ENCODE measurements at regions not wholly inside any gene's neighbourhood (a gene's known extent, or its start where the extent isn't known, plus 50 kb on each side); places are given as distances from the start of the nearest gene placed in this dataset.
"Not testable (repeated sequence)": the region's sequence is repeated elsewhere in the genome, so short reads cannot be mapped to it uniquely, and the experiment has no call there.

DNA sequence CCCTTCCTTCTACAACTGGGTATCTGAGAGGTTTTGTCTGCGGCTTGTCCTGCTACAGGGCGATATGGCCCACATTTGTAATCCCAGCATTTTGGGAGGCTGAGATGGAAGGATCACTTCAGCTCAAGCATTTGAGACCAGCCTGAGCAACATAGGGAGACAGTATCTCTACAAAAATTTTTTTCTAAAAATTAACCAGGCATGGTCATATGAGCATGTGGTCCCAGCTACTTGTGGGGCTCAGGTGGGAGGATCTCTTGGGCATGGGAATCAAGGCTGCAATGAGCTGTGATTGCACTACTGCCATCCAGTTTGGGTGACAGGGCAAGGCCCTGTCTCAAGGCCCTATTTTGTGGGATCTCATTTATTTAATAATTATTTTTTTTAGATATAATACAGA is 420.6 kb upstream of the PABPC4L start:
- no peak for TF ChIP-seq POLR2A (IDR thresholded peaks at IDR 0.05)
- TF ChIP-seq, protein P1, sequence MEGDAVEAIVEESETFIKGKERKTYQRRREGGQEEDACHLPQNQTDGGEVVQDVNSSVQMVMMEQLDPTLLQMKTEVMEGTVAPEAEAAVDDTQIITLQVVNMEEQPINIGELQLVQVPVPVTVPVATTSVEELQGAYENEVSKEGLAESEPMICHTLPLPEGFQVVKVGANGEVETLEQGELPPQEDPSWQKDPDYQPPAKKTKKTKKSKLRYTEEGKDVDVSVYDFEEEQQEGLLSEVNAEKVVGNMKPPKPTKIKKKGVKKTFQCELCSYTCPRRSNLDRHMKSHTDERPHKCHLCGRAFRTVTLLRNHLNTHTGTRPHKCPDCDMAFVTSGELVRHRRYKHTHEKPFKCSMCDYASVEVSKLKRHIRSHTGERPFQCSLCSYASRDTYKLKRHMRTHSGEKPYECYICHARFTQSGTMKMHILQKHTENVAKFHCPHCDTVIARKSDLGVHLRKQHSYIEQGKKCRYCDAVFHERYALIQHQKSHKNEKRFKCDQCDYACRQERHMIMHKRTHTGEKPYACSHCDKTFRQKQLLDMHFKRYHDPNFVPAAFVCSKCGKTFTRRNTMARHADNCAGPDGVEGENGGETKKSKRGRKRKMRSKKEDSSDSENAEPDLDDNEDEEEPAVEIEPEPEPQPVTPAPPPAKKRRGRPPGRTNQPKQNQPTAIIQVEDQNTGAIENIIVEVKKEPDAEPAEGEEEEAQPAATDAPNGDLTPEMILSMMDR (IDR thresholded peaks at IDR 0.05) = no peak
- DNase-seq = no peak
- Histone ChIP-seq H3K36me3 (no peaks in the 10 kb centered on the region), H3K9me3 (no peaks in the 10 kb centered on the region), H3K4me1 (no peaks in the 10 kb centered on the region), H3K27me3 (no peaks in the 10 kb centered on the region), H3K27ac (no peak overlapping the region), H3K4me3 (no peak overlapping the region)
- intact Hi-C loops (cut with DNase I; ENCODE audit: low total_unique reads) = no loop called here

GRCh38 chr4:134621715-134622114 is 420.1 kb upstream of the PABPC4L start:
- H3K27ac ChIP-seq; H3K9me3 ChIP-seq; DNase-seq; H3K27me3 ChIP-seq; H3K36me3 ChIP-seq; H3K4me3 ChIP-seq; H3K4me1 ChIP-seq; intact Hi-C loops (cut with DNase I; ENCODE audit: low total_unique reads): not testable (repeated sequence)

DNA sequence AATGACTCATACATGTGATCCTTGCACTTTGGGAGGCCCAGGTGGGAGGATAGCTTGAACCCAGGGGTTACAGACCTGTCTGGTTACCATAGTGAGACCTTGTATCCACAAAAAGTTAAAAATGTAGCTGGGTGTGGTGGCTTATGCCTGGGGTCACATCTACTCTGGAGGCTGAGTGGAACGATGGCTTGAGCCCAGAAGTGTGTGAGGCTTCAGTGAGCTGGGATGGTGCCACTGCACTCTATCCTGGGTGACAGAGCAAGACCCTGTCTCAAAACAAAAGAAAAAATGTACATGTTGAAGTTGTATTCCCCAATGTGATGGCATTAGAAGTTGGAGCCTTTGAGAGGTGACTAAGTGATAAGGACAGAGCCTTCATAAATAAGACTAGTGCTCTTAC is 409.4 kb upstream of the PABPC4L start:
- no peak for DNase-seq
- H3K27me3 ChIP-seq = no peaks in the 10 kb centered on the region
- H3K4me1 ChIP-seq = no peaks in the 10 kb centered on the region
- intact Hi-C loops (cut with DNase I; ENCODE audit: low total_unique reads) = no loop called here
- H3K36me3 ChIP-seq = no peaks in the 10 kb centered on the region
- no peak for TF ChIP-seq POLR2A (IDR thresholded peaks at IDR 0.05)
- TF ChIP-seq, protein P1 (IDR thresholded peaks at IDR 0.05) = no peak
- H3K27ac ChIP-seq = no peak overlapping the region
- H3K4me3 ChIP-seq = no peak overlapping the region
- H3K9me3 ChIP-seq = no peaks in the 10 kb centered on the region

GRCh38 chr4:134610172-134610571 is 408.6 kb upstream of the PABPC4L start:
- TF ChIP-seq, protein P1 (IDR thresholded peaks at IDR 0.05) = no peak
- TF ChIP-seq POLR2A (IDR thresholded peaks at IDR 0.05) = no peak
- DNase-seq = no peak
- peaks cover 0 to 1% of the 10 kb centered on the region in 2 donors for H3K9me3 ChIP-seq
- no peak overlapping the region for H3K27ac ChIP-seq
- H3K36me3 ChIP-seq = no peaks in the 10 kb centered on the region
- no peaks in the 10 kb centered on the region for H3K27me3 ChIP-seq
- no peaks in the 10 kb centered on the region for H3K4me1 ChIP-seq
- intact Hi-C loops (cut with DNase I; ENCODE audit: low total_unique reads) = no loop called here
- H3K4me3 ChIP-seq = no peak overlapping the region

GRCh38 chr4:134601706-134602105 is 400.1 kb upstream of the PABPC4L start:
- TF ChIP-seq, protein P1 (IDR thresholded peaks at IDR 0.05) = no peak
- TF ChIP-seq POLR2A (IDR thresholded peaks at IDR 0.05) = no peak
- H3K27me3 ChIP-seq = no peaks in the 10 kb centered on the region

GRCh38 chr4:134591326-134591725 is 389.7 kb upstream of the PABPC4L start:
- DNase-seq = no peak
- TF ChIP-seq, protein P1 (IDR thresholded peaks at IDR 0.05) = no peak
- TF ChIP-seq POLR2A (IDR thresholded peaks at IDR 0.05) = no peak
- Histone ChIP-seq H3K36me3 (no peaks in the 10 kb centered on the region), H3K4me3 (no peak overlapping the region), H3K27ac (no peak overlapping the region), H3K27me3 (no peaks in the 10 kb centered on the region), H3K4me1 (no peaks in the 10 kb centered on the region), H3K9me3 (no peaks in the 10 kb centered on the region)
- intact Hi-C loops (cut with DNase I; ENCODE audit: low total_unique reads) = no loop called here

More at GRCh38 chr4:134601706-134602105, 400.1 kb upstream of the PABPC4L start:
- Histone ChIP-seq H3K4me1 (no peaks in the 10 kb centered on the region), H3K9me3 (peaks cover 0 to 6% of the 10 kb centered on the region in 2 donors), H3K27ac (no peak overlapping the region), H3K4me3 (no peak overlapping the region), H3K36me3 (no peaks in the 10 kb centered on the region)
- DNase-seq = no peak
- intact Hi-C loops (cut with DNase I; ENCODE audit: low total_unique reads) = no loop called here
